UCSD-AML1 (cell line): ENCODE measurements at regions not wholly inside any gene's neighbourhood (a gene's known extent, or its start where the extent isn't known, plus 50 kb on each side); places are given as distances from the start of the nearest gene placed in this dataset.
"Not testable (repeated sequence)": the region's sequence is repeated elsewhere in the genome, so short reads cannot be mapped to it uniquely, and the experiment has no call there.

Experiments used
- DNase-seq: peaks from one replicate; lab custom pipeline; 2025; ENCODE audit not compliant: unreplicated experiment; lab: John Stamatoyannopoulos, UW

GRCh38 chr4:22630161-22630975, 62.4 kb upstream of the GBA3 start:
- not testable (repeated sequence) for DNase-seq

- DNase-seq, result not testable (repeated sequence)
Observed at GRCh38 chr4:22631167-22631566, 61.6 kb upstream of the GBA3 start.

GRCh38 chr4:22634541-22635181, 58.1 kb upstream of the GBA3 start:
- DNase-seq, result no peak

GRCh38 chr4:22635182-22635549, 57.6 kb upstream of the GBA3 start:
- not testable (repeated sequence) for DNase-seq

GRCh38 chr4:22635692-22636091, 57.0 kb upstream of the GBA3 start:
- DNase-seq, result no peak

DNA sequence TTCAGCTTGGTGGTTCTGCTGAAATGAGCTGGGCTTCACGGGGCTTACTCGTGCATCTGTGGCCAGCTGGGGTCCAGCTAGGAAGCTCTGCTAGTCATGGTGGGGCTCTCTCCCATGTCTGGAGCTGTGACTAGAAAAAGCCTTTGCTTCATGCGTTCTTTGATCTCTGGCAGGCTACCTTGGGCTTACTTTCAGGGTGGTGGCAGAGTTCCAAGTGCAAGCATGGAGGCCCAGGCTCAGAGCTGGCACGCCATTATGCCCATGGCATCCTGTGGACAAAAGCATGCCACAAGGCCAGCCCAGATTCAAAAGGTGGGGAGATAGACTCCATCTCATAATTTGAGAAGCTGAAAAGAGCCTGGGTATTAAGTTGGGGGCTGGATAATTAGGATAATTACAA, 55.4 kb upstream of the GBA3 start:
- DNase-seq, result no peak
